GM12878 (cell line): ENCODE measurements at regions not wholly inside any gene's neighbourhood (a gene's known extent, or its start where the extent isn't known, plus 50 kb on each side); places are given as distances from the start of the nearest gene placed in this dataset.

ENCODE experiments used
- ATAC-seq: fragments of 200-7000 bp; cut with Tn5 transposase; 3 replicates; pipeline ENCODE4 v1.9.1; 2020; ENCODE audit warnings: mild to moderate bottlenecking, moderate library complexity
- BruUV-seq: library from RNA; stranded (reverse); fragments of 400-500 nt; replicated peaks from 2 replicates; lab custom pipeline; 2021; lab: Mats Ljungman, UMichigan
- CTCF ChIA-PET: fragments of 300-600 bp; sonication (Branson Sonifier 250); formaldehyde crosslinking; extraction: SDS; loops from one replicate; lab custom pipeline; 2021; ENCODE audit warnings: inconsistent platforms; lab: Yijun Ruan, JAX
- POLR2A ChIA-PET: fragments of 350-600 bp; formaldehyde crosslinking; extraction: SDS; loops from one replicate; lab custom pipeline; 2021; ENCODE audit warnings: inconsistent platforms; lab: Charles Lee
- RAD21 ChIA-PET: fragments of 300-600 bp; sonication (Branson Sonifier 250); formaldehyde crosslinking; loops from one replicate; lab custom pipeline; 2023; ENCODE audit warnings: antibody characterized with exemption; ENCODE audit not compliant: unreplicated experiment; lab: Charles Lee
- SMC1A ChIA-PET: fragments of 300-600 bp; sonication (Branson Sonifier 250); formaldehyde crosslinking; loops from one replicate; lab custom pipeline; 2023; ENCODE audit not compliant: unreplicated experiment, uncharacterized antibody; lab: Charles Lee
- DNase-seq: peaks from one replicate; pipeline ENCODE4 v3.0.0-alpha.2; 2011; ENCODE audit warnings: low read depth, low spot score
- FAIRE-seq: peaks from 3 replicates; lab custom pipeline; 2011; peaks lifted over from hg19 to GRCh38; lab: Jason Lieb, UNC
- H2AFZ ChIP-seq: 2 replicates; pipeline ENCODE4 v1.6.0; 2011; ENCODE audit warnings: low read depth, low read length, control low read depth; ENCODE audit not compliant: control insufficient read depth
- H3K27ac ChIP-seq: 2 replicates; pipeline ENCODE4 v1.5.1; 2011; ENCODE audit warnings: control low read depth; ENCODE audit not compliant: control insufficient read depth, insufficient read depth
- H3K27me3 ChIP-seq, 2 experiments: replicated peaks in 1 of 2; 2 replicates each; pipeline versions ENCODE4 v1.6.0 to v1.6.1; 2011; ENCODE audit warnings: low read length in 1 of 2; ENCODE audit not compliant: control insufficient read depth in 2 of 2, insufficient read depth in 2 of 2
- H3K36me3 ChIP-seq, 2 experiments: 2 replicates each; pipeline ENCODE4 v1.5.1; 2011; ENCODE audit warnings: low read length in 1 of 2; ENCODE audit not compliant: control insufficient read depth in 2 of 2, insufficient read depth in 2 of 2
- H3K4me1 ChIP-seq: 2 replicates; pipeline ENCODE4 v1.6.1; 2011; ENCODE audit warnings: mild to moderate bottlenecking, low read length, moderate library complexity, mixed read lengths; ENCODE audit not compliant: control insufficient read depth, insufficient read depth
- H3K4me2 ChIP-seq: 2 replicates; pipeline ENCODE4 v1.6.0; 2011; ENCODE audit warnings: control low read depth; ENCODE audit not compliant: control insufficient read depth, insufficient read depth
- H3K4me3 ChIP-seq: fragments of 200-600 bp; sonication (generic); 2 replicates; pipeline ENCODE4 v1.5.1; 2016
- H3K79me2 ChIP-seq: 2 replicates; pipeline ENCODE4 v1.6.0; 2011; ENCODE audit warnings: low read length; ENCODE audit not compliant: control insufficient read depth, insufficient read depth
- H3K9ac ChIP-seq: 2 replicates; pipeline ENCODE4 v1.8.0; 2011; ENCODE audit warnings: low read length, control low read depth, mixed read lengths; ENCODE audit not compliant: control insufficient read depth, insufficient read depth
- H3K9me3 ChIP-seq: replicated peaks from 3 replicates; pipeline ENCODE4 v1.5.1; 2011; ENCODE audit warnings: mild to moderate bottlenecking, low read length; ENCODE audit not compliant: control insufficient read depth, insufficient read depth
- H4K20me1 ChIP-seq: 2 replicates; pipeline ENCODE4 v1.6.0; 2011; ENCODE audit not compliant: control insufficient read depth, insufficient read depth
- BCL3 ChIP-seq: IDR thresholded peaks from 2 replicates; pipeline ENCODE4 v1.6.1; 2011; ENCODE audit warnings: borderline replicate concordance, low read depth, mild to moderate bottlenecking, moderate library complexity, low read length; ENCODE audit not compliant: insufficient read depth, poor library complexity, severe bottlenecking
- CBX3 ChIP-seq: fragments of 200-600 bp; sonication (generic); IDR thresholded peaks from 2 replicates; pipeline ENCODE4 v1.6.1; 2016; ENCODE audit warnings: low read depth, borderline replicate concordance
- DPF2 ChIP-seq: fragments of 450-650 bp; IDR thresholded peaks from 2 replicates; pipeline ENCODE4 v1.6.1; 2017; ENCODE audit warnings: mild to moderate bottlenecking
- GABPA ChIP-seq: IDR thresholded peaks from 2 replicates; pipeline ENCODE4 v1.6.1; 2014; ENCODE audit warnings: antibody characterized with exemption, low read depth, mild to moderate bottlenecking, inconsistent platforms
- MXI1 ChIP-seq: fragments of 150-350 bp; IDR thresholded peaks from 2 replicates; pipeline ENCODE4 v1.6.1; 2011; ENCODE audit warnings: low read depth, mild to moderate bottlenecking, inconsistent platforms, low read length, improper control_type of control experiment
- NFIC ChIP-seq: IDR thresholded peaks from 2 replicates; pipeline ENCODE4 v1.6.1; 2012; ENCODE audit warnings: low read depth, mild to moderate bottlenecking, inconsistent platforms, low read length, moderate library complexity
- PBX3 ChIP-seq: IDR thresholded peaks from 2 replicates; pipeline ENCODE4 v1.6.1; 2011; ENCODE audit warnings: mild to moderate bottlenecking, low read depth, low read length, moderate library complexity; ENCODE audit not compliant: insufficient replicate concordance
- REST ChIP-seq: IDR thresholded peaks from 2 replicates; pipeline ENCODE4 v1.6.1; 2012; ENCODE audit warnings: mild to moderate bottlenecking, low read depth, low read length
- RFX5 ChIP-seq: IDR thresholded peaks from 2 replicates; pipeline ENCODE4 v1.6.1; 2011; ENCODE audit warnings: low read depth, low read length, improper control_type of control experiment
- SREBF1 ChIP-seq: IDR thresholded peaks from 2 replicates; pipeline ENCODE4 v1.6.1; 2012; ENCODE audit warnings: mild to moderate bottlenecking, low read length
- SREBF2 ChIP-seq: IDR thresholded peaks from 2 replicates; pipeline ENCODE4 v1.6.1; 2012; ENCODE audit warnings: mild to moderate bottlenecking, low read length
- USF1 ChIP-seq: IDR thresholded peaks from 2 replicates; pipeline ENCODE4 v1.6.1; 2011; ENCODE audit warnings: borderline replicate concordance, low read depth, mild to moderate bottlenecking, moderate library complexity, mixed read lengths, low read length; ENCODE audit not compliant: insufficient read depth; ENCODE audit errors: extremely low read length
- ZBED1 ChIP-seq: IDR thresholded peaks from 2 replicates; pipeline ENCODE4 v1.6.1; 2016; ENCODE audit warnings: borderline replicate concordance
- ZNF592 ChIP-seq: fragments of 450-650 bp; IDR thresholded peaks from 2 replicates; pipeline ENCODE4 v1.6.1; 2017; ENCODE audit warnings: mild to moderate bottlenecking, moderate library complexity
- WGBS: methylation state at CpG from one replicate; pipeline ENCODE4 v1.1.6; 2016; ENCODE audit warnings: low lambda C conversion rate; ENCODE audit not compliant: insufficient replicate concordance, insufficient coverage; ENCODE audit errors: missing lambda C conversion rate; 5-methylcytosine and 5-hydroxymethylcytosine counted together
- in situ Hi-C: fragments of 300-500 bp; cut with MboI; formaldehyde crosslinking; loops from 9 replicates; pipeline ENCODE4 v1.14.3; 2018; ENCODE audit warnings: mixed read lengths
- intact Hi-C: fragments of 100-400 bp; cut with micrococcal nuclease; formaldehyde crosslinking; loops from one replicate; pipeline ENCODE4 v1.14.2; 2022; ENCODE audit not compliant: unreplicated experiment

- POLR2A ChIA-PET: no interaction called here
- Histone ChIP-seq H3K27me3 (no peaks in the 10 kb centered on the region), H3K79me2 (no peaks in the 10 kb centered on the region), H2AFZ (no peak overlapping the region), H3K4me3 (no peak overlapping the region), H4K20me1 (no peaks in the 10 kb centered on the region), H3K36me3 (no peaks in the 10 kb centered on the region), H3K27ac (no peak overlapping the region), H3K9ac (no peak overlapping the region), H3K4me2 (no peak overlapping the region), H3K4me1 (no peaks in the 10 kb centered on the region), H3K9me3 (no peaks in the 10 kb centered on the region)
- 22% methylated on average over 5 of the region's 5 CpGs for WGBS
- BruUV-seq: no TSS peak
- intact Hi-C loops (no loop called here), in situ Hi-C loops (no loop called here)
- CTCF ChIA-PET: no interaction called here
- FAIRE-seq (no peak), DNase-seq (no peak), ATAC-seq (no peak)
- SMC1A ChIA-PET: no interaction called here
- RAD21 ChIA-PET: no interaction called here
- no peak for TF ChIP-seq BCL3
- TF ChIP-seq GABPA: no peak
- TF ChIP-seq RFX5: no peak
- TF ChIP-seq PBX3: no peak
- TF ChIP-seq ZBED1: no peak
- TF ChIP-seq MXI1: no peak
- no peak for TF ChIP-seq ZNF592
- no peak for TF ChIP-seq REST
- no peak for TF ChIP-seq USF1
- no peak for TF ChIP-seq SREBF2
- TF ChIP-seq SREBF1: no peak
- no peak for TF ChIP-seq CBX3
- TF ChIP-seq NFIC: no peak
- TF ChIP-seq DPF2: no peak
These were observed 244.1 kb downstream of the TFAP2A start for GRCh38 chr6:10170816-10171215.
